ENCODE measurements at regions not wholly inside any gene's neighbourhood (a gene's known extent, or its start where the extent isn't known, plus 50 kb on each side); places are given as distances from the start of the nearest gene placed in this dataset.

DNA sequence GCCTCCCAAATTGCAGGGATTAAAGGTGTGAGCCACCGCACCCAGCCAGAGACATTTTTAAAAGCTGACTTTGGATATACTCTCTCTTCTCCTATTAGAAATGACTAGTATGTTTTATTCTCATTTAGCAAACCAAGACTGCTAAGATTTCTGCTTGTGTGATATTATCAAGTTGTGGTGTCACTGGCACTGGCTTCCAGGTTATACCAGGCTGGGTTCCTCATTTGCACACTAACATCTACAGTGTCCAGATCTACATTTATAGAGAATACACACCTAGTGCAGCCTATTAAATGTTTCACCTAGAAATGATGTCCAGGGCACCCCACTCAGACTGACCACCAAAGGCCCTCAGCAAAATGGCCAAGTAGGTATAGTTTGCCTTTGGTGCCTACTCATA is 49.9 kb upstream of the FOXN2 start:
- TF ChIP-seq, protein P1, sequence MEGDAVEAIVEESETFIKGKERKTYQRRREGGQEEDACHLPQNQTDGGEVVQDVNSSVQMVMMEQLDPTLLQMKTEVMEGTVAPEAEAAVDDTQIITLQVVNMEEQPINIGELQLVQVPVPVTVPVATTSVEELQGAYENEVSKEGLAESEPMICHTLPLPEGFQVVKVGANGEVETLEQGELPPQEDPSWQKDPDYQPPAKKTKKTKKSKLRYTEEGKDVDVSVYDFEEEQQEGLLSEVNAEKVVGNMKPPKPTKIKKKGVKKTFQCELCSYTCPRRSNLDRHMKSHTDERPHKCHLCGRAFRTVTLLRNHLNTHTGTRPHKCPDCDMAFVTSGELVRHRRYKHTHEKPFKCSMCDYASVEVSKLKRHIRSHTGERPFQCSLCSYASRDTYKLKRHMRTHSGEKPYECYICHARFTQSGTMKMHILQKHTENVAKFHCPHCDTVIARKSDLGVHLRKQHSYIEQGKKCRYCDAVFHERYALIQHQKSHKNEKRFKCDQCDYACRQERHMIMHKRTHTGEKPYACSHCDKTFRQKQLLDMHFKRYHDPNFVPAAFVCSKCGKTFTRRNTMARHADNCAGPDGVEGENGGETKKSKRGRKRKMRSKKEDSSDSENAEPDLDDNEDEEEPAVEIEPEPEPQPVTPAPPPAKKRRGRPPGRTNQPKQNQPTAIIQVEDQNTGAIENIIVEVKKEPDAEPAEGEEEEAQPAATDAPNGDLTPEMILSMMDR (IDR thresholded peaks at IDR 0.05; ENCODE audit: control insufficient read depth, insufficient read depth, low read depth, low read length, missing control alignments): no peak
- H3K4me3 ChIP-seq (ENCODE audit: control insufficient read depth, low read depth, low read length): no peak overlapping the region
- no peak for DNase-seq (ENCODE audit: low read depth)

Data from AG09309 (cell line).